ENCODE measurements at regions not wholly inside any gene's neighbourhood (a gene's known extent, or its start where the extent isn't known, plus 50 kb on each side); places are given as distances from the start of the nearest gene placed in this dataset.

- peak in 1 of 2 experiments; percentile 1 for DNase-seq
These were observed 53.0 kb upstream of the DAZL start for GRCh38 chr3:16658004-16658924.

GRCh38 chr3:16658925-16659793 is 53.9 kb upstream of the DAZL start:
- no peak for DNase-seq

DNA sequence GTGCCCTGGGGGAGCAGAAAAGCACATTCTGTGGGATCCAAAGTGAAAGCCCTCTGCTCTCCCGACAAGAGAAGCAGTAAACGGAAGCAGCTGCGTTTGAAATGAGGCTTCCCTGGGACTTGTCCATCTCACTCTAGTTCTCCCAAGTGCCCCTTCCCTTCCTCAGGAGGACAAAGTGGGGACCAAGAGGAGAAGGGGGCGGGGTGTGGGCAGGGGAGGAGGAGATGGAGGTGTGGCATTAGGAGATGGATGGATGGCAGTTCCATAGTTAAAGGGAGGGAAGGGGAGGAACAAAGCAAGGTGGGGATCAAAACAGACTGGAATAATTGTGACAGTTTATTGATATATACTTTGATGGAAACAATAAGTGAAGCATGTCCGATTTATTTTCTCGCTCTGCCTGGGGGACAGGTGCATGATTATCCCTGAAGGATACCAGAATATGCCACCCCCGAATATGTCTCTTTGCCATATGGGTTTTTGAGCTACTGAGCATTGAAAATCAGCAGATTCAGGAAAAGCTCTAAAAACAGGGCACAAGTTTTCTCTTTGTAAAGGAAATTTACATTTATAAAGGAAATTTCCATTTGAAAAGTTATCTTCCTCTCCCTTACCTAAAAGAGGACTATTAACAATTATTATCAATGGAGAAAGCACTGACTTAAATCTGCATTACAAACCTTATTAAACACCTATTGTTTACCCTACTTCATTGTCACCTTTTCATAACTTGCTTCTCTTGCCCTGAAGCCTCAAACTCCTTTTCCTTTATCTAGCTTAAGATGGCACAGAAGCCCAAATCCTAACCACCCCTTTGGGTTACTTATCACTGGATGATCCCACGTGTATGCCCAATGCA is 58.9 kb upstream of the DAZL start:
- no peak for DNase-seq

- DNase-seq = no peak
These were observed 60.1 kb upstream of the DAZL start for GRCh38 chr3:16665282-16665741.

DNA sequence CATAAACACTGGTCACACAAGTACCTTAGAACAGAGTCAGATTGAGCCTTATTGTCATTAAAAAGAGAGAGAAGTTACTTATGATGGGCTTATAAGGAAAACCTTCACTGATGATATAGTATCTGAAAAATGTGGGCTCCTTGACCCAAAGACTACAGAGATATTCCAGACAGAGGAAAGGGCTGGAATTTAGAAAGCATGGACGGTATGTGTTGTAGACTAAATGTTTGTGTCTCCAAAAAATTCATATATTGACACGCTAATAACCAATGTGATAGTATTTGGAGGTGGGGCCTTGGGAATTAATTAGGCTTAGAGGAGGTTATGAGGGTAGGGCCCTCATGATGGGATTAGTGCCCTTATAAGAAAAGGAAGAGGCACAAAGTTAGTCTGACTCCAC is 61.0 kb upstream of the DAZL start:
- DNase-seq = no peak

DNA sequence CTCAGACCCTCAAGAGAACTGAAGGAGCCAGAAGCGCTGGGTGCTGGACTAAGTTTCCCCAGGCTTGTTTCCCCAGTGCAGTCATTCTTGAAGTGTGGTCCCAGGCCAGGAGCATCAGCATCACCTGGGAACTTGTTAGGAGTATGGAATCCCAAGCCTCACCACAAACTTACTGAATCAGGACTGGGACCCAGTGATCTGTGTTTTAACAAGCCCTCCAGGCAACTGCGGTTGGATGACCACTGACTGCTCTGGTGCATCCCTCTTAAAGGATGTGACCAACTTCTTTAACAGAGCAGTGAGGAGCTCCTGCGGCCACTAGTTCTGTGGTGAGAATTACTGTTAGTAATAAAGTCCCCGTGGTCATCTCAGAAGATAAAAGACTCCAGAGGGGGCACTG is 62.4 kb upstream of the DAZL start:
- DNase-seq = no peak

- DNase-seq = no peak
These were observed 63.7 kb upstream of the DAZL start for GRCh38 chr3:16668776-16669545.

GRCh38 chr3:16670191-16670590 is 65.0 kb upstream of the DAZL start:
- no peak for DNase-seq

DNA sequence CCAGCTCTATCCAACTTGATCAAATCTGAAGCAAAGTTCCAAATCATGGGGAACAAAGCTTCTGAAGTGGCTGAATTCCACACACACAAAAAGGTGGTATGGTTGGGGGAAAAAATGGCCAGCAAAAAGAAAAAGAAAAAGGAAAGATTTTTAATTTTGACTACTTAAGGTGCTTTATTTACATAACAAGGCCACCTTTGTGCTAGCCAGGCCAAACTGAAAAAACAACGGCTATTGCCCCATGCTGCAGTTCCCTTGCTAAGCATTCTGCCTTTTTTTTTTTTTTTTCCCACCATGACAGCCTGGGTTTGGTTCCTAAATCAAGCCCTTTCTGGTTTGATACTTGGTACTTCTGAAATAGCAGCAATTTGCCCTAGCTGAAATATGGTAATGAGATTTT is 66.5 kb upstream of the DAZL start:
- no peak for DNase-seq

- DNase-seq = no peak
These were observed 68.3 kb upstream of the DAZL start for GRCh38 chr3:16673530-16673929.

DNA sequence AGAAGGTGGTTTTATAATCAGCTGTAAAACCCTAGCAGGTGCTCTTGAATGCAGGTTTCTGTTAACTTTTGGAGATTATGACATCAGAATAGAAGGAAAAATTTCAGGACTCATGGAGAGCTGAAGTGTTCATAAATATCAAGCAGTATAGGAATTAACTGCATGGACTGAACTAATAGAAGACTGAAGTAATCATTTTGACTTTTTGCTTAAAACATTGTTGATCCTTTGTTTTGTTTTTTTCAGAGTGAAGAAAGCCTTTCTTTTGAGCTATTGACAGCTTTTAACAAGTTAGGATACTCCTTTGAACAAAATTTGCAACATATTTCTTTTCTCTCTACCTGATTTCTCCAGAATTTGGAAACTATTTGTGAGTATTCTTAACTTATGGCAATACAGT is 70.6 kb upstream of the DAZL start:
- DNase-seq = no peak

GRCh38 chr3:16686679-16687078 is 81.5 kb upstream of the DAZL start:
- DNase-seq = no peak

- no peak for DNase-seq
These were observed 82.0 kb upstream of the DAZL start for GRCh38 chr3:16687221-16687620.

DNA sequence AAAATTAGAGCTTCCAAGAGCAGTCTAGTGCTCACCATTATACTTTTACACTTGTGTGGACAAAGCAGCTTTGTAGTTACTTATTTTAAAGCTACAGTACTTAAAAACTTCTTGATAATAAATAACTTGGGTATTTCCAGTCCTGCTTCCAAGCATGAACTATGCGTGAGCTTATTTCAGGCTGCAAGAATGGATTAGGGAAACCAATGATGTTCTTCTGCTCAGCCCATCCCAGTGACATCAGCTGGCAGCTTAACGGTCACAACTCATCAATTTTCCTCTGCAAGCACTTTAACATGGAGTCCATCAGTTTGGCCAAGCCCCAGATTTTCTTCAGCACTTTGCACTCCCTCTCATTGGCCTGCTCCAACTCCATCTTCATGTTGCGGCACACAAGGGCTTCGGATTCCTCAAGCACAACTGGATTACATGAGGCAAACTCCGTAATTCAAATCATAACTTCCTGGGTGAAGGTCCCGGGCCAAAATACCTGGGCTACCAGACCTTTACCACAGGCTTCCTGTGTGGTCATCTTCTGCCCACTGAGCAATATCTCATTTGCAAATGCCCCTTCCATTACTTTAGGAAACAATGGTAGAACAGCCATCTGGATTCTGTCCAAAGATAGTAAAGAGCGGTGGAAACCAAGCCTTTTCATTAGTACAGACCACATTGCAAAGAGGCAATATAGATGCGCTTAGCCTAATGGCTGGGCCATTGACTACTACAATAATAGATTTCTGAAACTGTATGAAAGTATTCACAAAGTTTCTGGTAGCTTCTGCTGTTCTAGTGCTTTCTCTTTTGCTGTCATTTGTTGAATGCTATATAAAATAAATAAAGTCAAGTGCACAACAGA is 87.5 kb upstream of the DAZL start:
- no peak for DNase-seq

GRCh38 chr3:16693820-16694219 is 88.6 kb upstream of the DAZL start:
- DNase-seq = no peak

- no peak for DNase-seq
These were observed 90.5 kb upstream of the DAZL start for GRCh38 chr3:16695710-16696109.

GRCh38 chr3:16697443-16698147 is 92.4 kb upstream of the DAZL start:
- DNase-seq = no peak

GRCh38 chr3:16700651-16701050 is 95.4 kb upstream of the DAZL start:
- DNase-seq = no peak

GRCh38 chr3:16704941-16705340 is 99.7 kb upstream of the DAZL start:
- DNase-seq = no peak

GRCh38 chr3:16707260-16707659 is 102.0 kb upstream of the DAZL start:
- no peak for DNase-seq

Measured in NCI-H1930 (cell line).